ENCODE measurements at regions not wholly inside any gene's neighbourhood (a gene's known extent, or its start where the extent isn't known, plus 50 kb on each side); places are given as distances from the start of the nearest gene placed in this dataset.
"Not testable (repeated sequence)": the region's sequence is repeated elsewhere in the genome, so short reads cannot be mapped to it uniquely, and the experiment has no call there.

- DNase-seq, result no peak
Measured at GRCh38 chr2:58721912-58722591, 480.9 kb upstream of the FANCL start.

GRCh38 chr2:58720770-58721697, 479.9 kb upstream of the FANCL start:
- DNase-seq, result no peak

GRCh38 chr2:58720033-58720769, 479.1 kb upstream of the FANCL start:
- no peak for DNase-seq

DNA sequence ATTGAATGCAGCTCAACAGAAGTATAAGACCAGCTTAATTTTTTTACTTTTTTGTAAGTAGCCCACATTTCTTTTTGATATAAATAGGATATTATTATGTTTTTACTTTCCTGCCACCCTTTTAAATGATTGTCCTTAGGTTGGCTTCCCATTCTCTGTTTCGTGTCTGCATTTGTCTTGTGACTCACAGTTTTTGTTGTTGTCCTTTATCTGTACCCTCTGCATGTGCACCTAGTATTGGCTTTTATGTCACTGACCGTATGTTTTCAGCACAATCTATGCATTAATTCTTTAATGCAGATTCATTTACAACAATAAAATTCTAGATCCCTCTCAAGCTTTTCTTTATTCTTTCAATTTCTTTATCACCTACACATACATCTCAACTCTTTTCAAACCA, 474.2 kb upstream of the FANCL start:
- no peak for DNase-seq

DNA sequence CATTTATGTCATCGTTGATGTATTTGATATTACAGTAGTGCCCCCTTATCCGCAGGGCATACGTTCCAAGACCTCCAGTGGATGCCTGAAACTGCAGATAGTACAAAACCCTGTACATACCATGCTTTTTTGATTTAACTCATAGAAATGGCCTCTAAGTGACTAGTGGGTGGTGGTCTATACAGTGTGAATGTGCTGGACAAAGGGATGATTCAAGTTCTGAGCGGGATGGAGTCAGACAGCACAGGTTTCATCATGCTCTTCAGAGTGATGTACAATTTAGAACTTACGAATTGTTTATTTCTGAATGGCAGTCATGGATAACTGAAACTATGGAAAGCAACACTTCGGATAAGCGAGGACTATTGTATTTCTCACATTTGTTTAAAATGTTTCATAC, 473.1 kb upstream of the FANCL start:
- DNase-seq, result no peak

DNA sequence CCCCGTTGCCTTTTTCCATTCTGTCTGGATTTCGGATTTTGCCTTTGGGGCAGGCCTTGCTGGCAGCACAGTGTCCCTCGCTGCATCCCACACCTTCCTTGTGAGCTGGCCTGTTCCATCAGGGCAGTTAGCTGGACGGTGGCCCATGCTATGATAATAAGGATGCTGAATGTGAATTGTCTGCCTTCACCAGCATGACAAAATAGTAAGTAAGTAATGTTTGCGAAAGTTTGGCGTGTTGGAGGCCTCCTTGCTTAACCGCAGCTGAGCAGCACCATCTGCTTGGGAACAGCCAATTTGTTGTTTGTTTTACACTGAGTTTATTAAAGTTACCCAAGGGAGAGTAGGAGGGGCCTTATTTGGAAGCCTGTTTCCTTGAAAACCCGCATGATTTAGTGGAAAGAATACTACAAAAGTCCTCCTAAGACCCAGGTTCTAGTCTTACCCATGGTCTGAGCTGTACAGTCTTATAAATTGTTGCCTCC, 469.7 kb upstream of the FANCL start:
- DNase-seq, result no peak

DNA sequence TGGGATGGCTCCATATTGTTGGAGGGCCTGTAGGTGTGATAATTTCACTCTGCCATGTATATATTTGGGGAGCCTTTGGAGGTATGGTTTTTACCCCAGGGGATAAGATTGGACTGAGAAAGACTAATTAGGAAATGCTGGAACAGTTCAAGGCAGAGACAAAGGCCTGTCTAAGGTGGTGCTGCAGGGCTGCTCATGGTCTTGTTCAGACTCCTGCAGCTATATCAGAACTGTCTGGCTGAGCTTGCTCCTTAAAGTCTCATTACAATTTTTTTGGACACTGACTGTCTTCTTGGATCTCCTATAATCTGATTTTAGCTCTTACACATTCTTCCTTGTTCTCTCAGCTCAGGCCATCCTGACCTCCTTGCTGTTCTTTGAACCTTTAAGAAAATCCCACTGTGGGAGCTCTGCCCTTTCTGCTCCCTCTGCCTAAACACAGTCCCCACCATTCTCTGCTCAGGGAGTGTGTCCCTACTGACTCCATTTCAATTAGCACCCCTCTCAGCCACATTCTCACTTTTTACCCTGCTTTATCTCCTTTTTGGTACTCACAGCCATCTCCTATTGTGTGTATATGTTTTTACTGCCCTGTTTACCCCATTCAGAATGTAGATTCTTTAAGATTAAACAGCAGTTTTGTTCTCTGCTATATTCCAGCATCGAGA, 468.7 kb upstream of the FANCL start:
- DNase-seq, result no peak

- no peak for DNase-seq
Measured at GRCh38 chr2:58709274-58709673, 468.1 kb upstream of the FANCL start.

GRCh38 chr2:58708565-58708964, 467.4 kb upstream of the FANCL start:
- DNase-seq, result no peak

GRCh38 chr2:58702302-58702885, 461.3 kb upstream of the FANCL start:
- no peak for DNase-seq

GRCh38 chr2:58701688-58702301, 460.7 kb upstream of the FANCL start:
- DNase-seq, result no peak

DNA sequence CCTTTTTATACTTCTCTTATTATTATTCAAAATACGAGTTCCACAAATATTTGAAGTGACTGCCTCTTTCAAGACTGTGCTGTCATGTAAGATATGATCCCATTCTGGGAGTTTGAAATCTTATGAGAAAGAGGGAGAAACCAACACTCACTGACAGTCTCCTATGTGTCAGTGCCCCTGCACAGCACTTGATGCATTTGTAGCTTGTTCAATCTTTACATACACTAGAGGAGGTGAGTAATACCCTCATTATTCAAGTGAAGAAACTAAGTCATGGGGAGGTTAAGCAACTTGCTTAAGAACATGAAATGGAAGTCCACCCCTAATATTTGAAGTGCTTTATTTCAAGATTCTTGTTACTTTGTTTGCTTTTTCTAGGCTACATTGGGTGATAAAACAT, 459.5 kb upstream of the FANCL start:
- DNase-seq, result no peak

GRCh38 chr2:58699411-58699810, 458.3 kb upstream of the FANCL start:
- DNase-seq, result no peak

DNA sequence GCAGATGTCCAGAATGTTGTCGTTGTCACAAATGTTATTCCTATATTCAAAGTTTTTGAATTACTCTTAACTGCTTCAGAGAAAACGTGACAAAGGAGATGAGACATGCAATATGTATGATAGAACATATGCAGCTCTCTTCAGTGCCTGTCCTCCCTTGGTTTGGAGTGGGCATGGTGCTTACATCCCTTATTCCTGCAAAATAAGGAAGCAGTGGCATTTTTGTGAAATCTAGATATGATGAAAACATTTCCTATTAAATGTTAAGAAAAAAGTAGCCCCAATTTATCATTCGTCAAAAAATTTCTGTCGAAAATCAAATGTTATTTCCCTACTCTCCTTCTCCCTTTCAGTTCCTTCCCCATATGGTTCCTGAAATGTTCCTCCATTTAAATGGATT, 457.5 kb upstream of the FANCL start:
- DNase-seq, result no peak

- not testable (repeated sequence) for DNase-seq
Measured at GRCh38 chr2:58694114-58694513, 453.0 kb upstream of the FANCL start.

GRCh38 chr2:58691041-58691440, 449.9 kb upstream of the FANCL start:
- not testable (repeated sequence) for DNase-seq

- DNase-seq, result no peak
Measured at GRCh38 chr2:58688813-58689212, 447.7 kb upstream of the FANCL start.

DNA sequence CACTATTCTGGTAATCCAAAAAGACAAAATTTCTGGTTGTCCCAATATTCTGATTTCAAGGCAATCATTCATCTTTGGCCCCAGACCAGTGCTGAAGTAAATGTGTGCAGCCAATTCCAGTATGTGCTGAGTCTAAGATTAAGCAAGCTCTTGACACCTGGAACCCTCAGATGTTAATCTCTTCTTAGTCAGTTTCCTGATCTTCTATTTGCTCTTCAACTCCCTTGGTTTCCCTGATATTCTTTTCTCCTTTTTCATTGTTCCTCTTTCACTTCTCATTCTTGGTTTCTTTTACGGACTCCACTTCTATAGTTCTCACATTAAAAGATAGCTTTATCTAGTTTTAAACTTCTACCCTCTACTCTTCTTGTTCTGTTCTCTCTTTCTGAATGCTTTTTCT, 445.7 kb upstream of the FANCL start:
- DNase-seq, result no peak

DNA sequence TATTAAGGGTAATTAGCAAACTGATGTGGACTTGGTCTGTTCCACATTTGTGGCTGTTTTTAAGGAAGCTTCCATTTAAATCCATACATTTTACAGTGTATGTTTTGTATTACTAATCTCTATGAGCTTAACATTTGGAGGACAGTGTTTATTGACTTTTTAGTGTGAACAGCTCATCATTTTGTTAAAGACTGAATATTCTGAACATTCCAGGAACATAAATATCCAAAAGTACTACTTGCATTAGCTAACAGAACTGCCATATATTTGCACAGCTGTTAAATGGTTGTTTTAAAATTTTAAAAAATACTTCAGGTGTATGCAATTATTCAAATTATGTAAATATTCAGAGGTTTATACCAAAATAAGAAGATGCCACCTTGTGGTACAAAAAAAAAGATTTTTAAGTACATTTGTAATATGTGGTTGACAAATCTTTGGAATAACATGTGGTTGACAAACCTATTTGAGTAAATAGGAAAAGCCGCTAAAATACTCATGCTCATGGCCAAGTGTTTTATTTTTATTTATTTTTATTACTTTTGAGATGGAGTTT, 439.7 kb upstream of the FANCL start:
- no peak for DNase-seq

DNA sequence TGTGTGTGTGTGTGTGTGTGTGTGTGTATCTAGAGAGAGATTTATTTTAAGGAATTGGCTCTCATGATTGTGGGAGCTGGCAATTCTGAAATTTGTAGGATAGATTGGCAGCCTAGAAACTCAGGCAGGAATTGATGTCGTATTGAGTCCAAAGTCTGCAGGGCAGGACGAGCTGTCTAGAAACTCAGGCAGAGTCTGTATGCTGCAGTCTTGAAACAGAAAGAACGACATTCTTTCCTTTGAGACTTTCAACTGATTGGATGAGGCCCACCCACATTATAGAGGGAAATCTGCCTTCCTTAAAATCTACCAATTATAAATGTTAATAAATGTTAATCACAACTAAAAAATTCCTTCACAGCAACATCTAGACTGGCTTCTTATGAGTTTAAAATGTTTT, 436.6 kb upstream of the FANCL start:
- DNase-seq, result no peak

DNA sequence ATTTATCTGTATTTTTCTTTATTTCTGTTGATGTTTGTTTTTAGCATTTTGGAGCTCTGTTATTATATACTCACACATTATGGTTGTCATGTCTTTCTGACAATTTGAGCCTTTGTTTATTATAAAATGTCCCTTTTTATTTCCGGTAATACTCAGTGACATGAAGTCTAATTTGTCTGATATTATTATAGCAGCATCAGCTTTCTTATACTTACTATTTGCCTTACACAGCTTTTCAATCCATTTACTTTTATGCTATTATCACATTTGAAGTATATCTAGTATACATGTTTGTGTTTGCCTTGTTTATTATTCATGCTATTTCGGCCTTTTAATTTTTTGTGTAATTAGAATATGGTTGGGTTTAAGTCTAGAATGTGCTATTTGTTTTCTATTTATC, 430.6 kb upstream of the FANCL start:
- DNase-seq, result no peak

DNA sequence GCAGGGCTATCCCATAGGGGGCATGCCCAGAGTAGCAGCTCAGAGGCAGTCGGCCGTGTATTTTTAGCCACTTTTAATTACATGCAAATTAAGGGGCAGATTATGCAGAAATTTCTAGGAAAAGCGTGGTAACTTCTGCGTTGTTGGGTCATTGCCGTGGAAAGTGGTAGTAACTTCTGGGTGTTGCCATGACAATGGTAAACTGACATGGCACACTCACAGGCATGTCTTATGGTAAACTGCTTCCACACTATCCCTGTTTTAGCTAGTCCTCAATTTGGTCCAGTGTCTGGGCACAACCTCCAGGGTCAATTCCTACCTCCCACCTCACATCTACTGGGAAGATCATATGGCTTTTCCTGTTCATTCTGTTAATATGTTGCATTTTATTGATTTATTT, 428.9 kb upstream of the FANCL start:
- DNase-seq, result no peak

Measured in 8988T (cell line).